ENCODE measurements at regions not wholly inside any gene's neighbourhood (a gene's known extent, or its start where the extent isn't known, plus 50 kb on each side); places are given as distances from the start of the nearest gene placed in this dataset.
"Not testable (repeated sequence)": the region's sequence is repeated elsewhere in the genome, so short reads cannot be mapped to it uniquely, and the experiment has no call there.

DNA sequence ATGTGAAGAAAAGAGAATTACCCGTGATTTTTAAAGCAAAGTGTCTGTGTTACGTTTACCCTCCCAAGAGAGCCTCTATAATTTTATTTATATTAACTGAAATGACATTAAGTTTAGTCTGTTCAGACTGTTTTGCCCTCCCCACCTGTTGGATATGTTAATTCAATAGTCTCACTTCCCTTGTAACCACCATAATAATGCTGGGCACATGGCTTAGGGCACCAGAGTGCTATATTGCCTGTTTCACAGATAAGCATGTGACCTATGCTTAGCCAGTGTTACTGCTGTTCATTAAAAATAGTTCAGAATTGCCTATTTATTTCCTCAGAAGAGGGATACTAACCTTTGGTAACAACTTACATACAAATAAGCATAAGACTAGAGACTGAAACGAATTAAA is 446.2 kb downstream of the FAT4 start:
- no peak for DNase-seq

DNA sequence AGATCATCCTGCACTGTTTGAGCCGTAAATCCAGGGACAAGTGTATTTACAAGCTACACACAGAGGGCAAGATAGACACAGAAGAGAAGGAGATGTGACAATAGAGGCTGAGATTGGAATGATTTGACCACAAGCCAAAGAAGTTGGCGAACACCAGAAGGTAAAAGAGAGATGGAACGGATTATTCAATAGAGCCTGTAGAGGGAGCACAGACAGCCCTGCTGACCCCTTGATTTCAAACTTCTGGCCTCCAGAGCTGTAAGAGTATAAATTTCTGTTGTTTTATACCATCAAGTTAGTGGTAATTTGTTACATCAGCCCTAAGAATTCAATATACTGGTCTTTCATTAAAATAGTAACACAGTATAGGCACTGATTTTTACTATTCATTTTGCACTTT is 447.8 kb downstream of the FAT4 start:
- DNase-seq, result no peak

DNA sequence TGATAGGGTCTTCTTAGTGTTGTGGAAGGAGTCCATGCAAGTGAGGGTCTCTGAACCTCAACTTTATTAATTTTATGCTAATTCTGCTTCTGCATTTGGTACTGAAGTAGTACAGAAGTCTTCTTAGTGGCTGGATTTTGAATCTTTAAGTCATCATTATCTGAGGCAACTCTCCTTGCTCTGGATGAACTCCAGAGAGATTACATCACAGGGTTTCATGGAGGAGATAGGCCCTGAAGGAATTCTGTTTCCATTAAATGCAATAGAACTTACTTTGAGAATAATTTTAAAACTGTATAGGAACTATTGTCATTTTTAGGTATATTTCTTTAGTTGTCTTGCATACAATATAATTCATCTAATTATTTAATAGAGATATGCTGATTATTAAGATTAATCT is 451.2 kb downstream of the FAT4 start:
- DNase-seq, result no peak

DNA sequence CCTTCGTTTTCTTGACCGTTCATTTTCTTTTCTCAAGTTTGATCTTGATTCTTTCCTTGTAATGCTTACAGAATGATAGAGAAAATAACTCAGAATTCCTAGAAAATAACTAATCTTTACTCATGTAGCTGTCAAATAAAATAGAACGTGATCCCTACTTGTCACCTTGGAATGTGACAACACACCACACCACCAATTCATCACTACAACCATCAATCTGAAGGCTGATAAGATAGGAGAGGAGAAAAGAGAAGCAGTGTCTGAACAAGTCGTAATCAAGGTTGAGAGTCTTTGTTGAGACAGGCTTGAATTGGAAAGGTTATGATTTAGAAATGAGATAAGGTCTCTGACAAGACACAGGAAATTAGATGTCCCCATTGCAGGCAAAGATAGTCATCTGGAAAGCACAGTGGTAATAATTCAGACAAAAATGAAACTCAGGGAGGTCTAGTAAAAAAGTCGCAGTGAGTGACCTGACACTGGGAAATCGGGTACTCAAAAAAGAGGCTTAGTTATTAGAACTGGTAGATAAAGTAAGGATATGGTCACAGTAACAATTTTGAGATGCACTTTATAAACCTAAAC is 456.2 kb downstream of the FAT4 start:
- DNase-seq, result no peak

DNA sequence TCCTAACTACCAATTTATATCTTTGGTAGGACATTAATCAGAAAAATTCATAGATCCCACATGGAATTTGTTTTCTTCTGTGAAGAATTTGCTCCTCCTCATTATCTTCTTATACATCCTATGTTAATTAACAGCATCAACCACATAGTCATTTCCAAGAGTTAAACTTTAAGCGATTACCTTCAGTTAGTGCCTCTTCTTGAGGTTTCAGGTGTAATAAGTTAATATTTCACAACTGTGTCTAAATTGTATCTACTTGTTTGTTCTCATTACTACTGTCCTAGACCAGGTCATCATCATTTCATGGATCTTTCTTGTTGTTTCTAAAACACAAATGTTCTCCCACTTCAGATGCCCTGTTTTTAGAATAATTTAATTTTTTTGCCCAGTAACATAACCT is 457.9 kb downstream of the FAT4 start:
- no peak for DNase-seq

DNA sequence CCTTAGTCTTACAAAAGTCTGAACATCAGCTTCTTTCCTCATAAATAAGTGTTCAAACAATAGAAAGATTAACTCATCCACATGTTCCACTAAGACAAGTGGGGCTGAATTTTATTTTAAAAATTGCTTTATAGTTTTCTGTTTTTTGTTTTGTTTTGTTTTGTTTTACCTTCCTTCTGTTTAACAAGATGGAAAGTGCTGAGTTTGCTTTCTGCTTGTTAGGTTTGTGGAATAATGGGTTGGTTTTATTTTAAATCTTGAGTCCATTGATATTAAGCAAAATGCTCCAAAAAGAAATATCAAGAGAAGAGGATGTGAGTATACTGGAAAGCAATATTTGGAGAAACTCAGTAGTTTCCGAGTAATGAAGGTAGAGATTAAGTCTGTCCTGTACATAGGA is 458.7 kb downstream of the FAT4 start:
- no peak for DNase-seq

DNA sequence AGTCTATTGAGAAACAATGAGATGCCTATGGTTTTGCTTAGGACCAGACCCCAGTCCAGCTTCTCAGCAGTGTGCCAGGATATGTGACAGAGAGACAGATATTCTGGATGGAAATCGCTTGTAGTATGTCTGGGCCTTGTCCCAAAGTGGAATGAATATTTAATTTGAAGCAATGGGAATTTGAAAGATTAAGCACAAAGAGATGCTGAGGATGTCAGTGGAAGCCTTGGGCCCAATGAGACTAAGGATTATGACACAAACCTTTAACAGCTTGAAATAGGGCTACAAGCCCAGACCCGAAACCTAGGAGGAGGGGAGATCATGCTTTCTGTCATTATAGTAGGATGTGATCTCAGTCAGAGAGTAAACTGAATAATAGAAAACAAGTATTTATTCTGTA is 459.2 kb downstream of the FAT4 start:
- DNase-seq, result no peak

DNA sequence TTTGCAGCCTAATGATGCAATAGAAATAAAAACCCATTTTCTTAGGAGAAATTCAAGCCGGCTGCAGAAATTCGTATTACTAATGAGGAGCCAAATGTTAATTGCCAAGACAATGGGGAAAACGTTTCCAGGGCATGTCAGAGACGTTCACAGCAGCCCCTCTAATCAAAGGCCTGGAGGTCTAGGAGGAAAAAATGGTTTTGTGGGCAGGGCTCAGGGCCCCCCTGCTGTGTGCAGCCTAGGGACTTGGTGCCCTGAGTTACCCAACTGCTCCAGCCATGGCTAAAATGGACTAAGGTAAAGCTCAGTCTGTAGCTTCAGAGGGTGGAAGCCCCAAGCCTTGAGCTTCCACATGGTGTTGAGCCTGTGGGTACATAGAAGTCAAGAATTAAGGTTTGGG is 461.4 kb downstream of the FAT4 start:
- DNase-seq, result no peak

DNA sequence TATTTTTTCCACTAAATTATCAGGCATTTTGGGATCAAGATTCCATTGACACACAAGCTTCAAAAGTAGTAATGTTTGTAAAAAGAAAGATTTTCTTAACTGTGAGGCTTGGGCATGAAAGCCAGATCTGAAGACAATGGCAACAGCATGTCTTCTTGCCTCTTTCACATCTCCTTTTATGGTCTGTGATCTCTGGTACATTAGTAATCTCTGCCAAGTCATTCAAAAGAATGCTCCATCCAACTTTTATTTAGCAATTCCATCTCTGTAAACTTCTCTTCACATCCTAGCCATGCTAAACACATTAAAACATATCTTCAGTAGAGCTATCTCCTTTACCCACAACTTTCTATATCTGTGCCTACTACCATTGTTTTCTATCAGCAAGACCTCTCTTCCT is 465.4 kb downstream of the FAT4 start:
- DNase-seq, result no peak

DNA sequence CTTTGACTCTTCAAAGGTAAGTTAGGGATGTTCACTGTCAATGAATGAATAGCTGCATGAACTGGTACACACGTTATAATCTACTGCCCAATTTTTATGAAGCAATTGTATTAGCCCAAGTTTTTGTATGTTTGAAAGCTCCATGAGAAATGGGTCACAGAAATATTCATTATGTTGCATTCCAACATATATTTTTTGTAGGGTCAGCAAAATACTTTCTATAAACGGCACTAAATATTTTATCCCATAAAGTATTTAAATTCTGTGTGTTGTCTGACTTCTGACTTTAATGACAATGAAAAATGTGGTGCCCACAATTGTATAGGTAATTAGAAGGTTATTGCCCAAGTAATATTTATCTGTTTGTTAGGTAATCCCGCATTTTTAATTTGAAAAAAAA is 466.0 kb downstream of the FAT4 start:
- DNase-seq, result no peak

DNA sequence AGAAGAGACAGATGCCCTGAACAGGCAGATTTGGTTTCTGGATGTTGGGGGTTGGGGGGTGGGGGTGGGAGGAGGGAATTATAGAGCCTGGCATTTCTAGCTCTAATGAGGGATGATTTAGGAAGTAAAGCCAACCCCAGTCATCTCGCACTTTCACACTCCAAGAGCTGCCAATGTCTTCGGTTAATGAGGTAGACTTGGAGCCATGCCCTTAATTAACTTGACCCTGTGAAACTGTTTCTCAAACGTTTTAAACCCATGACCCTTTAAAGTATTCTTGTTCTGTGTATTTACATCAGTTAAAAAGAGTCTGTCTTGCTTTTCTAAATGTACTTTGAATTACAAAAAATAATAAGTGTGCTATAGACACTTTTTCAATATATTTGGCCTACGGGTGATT is 466.9 kb downstream of the FAT4 start:
- DNase-seq, result no peak

DNA sequence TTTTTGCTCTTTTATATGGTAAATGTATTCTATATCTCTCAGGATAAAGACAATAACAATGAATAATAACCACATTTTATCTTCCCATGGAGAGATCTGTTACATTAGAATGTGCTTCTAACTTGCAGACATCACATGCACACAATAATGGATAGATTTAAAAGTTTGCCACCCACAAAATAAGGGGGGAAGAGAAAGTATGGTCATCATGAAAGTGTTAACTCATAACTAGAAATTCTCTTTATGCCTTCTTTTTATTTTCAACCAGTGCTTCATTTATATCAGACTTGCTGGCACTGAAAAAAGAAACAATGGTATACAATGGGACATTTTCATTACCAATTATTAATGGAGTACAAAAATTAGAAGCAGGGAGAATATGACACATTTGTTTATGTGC is 470.0 kb downstream of the FAT4 start:
- no peak for DNase-seq

DNA sequence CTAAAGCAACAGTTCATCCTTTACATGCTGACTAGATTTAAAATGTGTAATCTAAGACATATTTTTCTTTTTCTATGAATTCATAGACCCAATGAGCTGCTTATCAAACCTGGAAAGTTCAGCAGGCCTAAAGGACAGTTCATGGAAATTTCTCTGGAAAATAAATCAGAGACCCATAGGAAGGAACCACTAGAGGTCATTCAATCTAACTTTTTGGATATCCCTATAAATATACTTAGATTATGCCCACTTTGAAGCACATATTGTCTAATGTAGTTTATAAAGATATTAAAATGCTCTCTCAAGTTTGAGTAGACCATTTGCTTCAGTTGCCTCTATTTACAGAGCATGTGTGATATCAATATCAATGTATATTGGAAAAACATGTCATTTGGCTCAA is 473.0 kb downstream of the FAT4 start:
- no peak for DNase-seq

DNA sequence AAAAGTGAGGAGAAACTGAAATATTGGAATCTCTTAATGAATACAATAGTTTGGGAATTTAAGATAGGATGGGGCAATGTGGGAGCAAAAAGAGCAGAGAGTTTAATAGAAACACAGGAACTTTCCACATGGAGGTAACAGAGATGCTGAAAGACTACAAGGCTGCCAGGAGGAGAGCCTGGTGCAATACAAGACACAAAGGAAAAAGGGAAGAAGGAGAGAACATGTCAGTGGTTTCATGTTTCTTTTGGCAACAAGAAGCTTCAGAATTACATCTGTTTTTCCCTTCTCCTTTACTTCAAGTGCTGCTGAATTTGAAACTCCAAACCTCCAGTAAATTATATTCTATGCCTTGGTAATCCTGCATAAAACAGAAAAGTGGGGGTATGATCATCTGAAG is 474.3 kb downstream of the FAT4 start:
- DNase-seq, result no peak

DNA sequence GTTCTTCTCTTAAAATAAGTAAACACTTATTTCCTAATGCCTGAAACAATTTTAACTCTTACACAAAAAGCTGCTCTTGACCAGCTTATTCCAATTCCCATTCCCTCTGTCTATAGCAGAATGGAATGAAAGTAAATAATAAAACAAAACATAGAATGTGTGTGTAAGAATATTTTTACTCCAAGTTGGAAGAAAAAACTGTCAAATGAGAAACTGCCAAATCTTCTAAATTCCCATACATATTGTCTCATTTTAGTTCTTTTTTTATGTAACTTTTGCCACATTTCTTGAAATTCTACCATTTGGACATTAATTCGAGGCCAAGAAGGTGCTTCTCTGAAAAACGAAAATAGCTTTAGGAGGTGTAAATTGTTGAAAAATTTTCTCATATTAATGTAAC is 477.1 kb downstream of the FAT4 start:
- DNase-seq, result no peak

DNA sequence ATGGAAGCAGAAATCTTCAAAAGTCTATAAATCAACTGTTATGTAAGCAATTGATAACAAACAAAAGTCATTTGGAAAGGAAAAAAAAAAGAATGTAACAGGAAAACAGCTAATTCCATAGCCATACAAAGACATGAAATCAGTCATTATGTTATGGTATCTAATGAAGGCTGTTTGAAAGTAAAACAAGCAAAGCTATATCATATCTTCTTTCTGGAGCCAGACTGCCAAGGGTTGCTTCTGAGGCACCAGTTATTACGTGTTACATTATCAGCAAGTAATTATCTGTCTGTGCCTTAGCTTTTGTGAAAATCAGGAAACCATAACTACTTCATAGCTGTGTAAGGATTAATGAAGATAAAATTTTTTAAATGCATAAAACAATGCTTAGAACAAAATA is 480.2 kb downstream of the FAT4 start:
- DNase-seq, result no peak

DNA sequence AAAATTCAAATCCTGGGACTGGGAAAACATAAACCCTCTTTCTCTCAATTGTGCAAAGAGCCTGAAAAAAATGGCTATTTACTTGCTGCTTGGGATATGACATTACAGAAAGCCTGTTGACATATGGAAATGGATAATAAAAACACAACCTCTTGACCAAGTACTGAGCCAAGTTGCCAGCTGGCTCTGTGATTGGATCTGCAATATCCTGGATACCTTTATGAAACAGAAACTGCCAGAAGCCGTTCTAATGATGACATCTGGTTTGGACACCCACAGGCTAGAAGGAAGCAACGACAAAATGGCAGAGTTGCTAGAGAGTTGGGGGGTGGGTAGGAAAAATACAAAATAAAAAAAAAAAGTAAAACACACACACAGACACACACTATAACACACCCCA is 481.4 kb downstream of the FAT4 start:
- no peak for DNase-seq

DNA sequence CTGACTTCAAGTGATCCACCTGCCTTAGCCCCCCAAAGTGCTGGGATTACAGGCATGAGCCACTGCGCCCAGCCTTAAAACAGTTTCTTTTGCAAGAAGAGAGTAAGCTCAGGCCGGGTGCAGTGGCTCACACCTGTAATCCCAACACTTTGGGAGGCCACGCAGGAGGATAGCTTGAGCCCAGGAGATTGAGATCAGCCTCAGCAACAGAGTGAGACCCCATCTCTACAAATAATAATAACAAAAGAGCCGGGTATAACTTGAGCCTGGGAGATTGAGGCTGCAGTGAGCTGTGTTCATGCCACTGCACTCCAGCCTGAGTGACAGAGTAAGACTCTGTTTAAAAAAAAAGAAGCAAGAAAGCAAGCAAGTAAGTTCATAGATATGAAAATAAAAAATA is 482.9 kb downstream of the FAT4 start:
- not testable (repeated sequence) for DNase-seq

DNA sequence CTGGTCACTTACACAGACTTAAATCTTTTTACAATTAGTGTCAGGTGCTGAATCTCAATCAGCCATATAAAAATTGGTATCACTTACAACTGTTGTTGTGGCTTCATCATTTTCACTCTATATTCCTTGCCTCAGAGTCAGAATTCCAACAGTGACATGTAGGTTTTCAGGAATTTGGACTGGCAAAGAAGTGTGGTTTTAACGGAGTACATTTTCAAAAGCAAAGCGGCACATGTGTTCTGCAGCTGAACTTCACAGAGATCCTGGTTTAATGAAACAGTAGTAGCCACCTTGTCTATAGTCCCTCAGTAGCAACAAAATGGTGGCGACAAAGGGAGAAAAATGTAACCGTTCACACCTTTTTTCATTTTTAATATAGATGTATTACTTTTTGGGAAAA is 486.6 kb downstream of the FAT4 start:
- DNase-seq, result no peak

DNA sequence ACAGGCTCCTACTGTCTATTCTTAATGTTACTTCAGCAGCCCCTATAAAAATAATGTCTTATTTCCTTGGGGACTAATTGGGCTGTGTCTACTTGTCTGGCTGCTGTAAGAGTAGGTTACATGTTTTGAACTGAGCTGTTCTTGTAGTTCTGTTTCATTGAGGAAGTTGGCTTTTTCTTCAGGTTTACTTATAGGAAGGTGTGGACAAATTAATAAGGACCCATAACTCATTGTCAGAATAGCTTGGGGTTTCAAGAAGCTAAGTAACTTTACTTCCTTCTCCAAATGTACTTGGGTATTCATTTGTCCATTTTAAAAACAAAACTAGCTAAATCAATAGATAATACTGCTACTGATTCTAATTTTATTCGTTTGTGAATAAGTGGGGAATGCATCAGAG is 487.2 kb downstream of the FAT4 start:
- DNase-seq, result no peak

DNA sequence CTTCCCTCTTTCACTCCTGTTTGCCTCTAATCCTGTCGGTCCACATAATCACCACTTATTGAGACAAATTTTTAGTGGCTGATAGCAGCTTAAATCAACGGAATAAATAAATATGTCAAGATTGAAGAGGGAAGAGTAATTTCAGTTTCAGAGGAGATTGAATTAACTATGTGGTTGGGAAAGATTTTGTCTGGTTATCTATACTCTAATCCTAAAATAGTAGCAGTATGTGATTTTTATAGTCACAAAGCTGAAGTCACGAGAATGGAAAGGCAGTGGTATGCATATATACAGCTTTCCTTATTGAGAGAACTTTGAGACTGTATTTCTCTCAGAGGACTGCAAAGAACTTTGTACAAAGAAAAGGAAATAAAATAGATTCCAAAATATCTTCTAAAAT is 493.3 kb downstream of the FAT4 start:
- no peak for DNase-seq

DNA sequence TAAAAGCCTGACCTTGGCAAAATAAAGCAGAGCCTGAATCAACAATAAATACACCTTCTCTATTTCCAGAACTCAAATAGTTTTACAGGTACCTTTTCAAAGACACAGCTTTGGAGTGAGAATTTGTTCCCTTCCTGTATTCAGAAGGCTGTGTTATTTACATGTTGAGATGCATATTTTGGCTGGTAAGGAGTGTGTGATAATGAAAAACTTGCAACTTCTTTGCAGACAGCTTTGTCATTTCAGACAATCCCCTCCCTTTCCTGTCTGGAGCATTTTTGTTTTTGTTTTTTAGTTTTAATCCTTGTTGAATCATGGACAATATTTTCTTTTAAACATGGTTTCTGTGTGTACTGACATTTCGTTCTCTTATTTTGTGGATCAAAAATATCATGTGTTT is 493.8 kb downstream of the FAT4 start:
- no peak for DNase-seq

DNA sequence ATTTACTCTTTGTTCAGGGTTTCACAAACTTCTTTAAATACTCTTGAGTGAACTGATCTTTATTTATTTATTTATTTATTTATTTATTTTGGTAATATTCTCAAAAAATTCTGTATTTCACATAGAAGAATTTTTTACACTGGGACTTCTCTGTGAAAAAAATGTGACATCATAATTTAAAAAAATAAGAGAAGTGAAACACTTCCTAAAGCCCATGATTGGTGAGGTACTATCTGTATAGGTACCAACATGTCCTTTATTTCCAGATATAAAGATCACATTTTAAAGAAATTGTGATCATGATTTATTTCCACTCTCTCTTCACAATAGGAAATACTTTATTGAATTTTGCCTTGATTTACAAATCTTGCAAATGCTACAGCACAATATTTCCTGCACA is 497.1 kb downstream of the FAT4 start:
- no peak for DNase-seq

DNA sequence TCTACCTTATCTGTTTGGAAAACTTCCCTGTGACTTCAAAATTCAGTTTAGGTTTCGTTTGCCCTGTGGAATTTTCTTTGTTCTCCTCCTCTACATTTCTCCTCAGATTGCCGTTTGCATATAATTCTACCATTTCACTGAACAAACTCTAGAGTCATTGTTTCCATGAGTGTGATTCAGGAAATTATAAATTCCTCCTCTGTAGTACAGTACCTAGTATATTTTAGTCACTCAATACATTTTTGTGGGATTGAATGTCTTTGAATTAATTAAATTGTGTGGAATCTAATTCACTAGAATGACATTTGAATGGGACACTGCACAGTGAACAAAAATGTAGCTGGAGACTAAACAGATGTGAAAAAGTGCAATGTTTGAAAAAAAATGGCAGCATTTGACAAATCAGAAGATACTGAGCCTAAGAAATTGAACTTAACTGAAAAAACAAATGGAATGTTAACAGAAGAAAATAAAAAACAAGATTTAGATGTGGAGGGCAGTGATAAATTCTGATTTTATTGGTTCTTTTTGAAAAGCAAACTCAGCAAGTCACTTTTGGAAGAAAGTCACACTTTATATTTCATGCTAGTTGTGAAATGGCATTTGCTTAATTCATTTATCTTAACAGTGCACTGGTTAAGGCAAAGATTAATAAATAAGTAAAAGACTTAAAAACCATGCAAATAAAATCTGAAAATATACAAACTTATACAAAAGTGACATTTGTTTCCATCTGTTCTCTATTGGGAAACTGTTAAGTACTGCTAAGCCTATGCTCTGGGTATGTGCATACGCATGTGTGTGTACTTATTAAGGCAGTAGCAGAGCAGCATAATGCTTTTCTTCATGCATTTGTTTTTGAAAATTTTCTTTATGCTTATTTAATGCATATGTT is 512.3 kb downstream of the FAT4 start:
- no peak for DNase-seq

DNA sequence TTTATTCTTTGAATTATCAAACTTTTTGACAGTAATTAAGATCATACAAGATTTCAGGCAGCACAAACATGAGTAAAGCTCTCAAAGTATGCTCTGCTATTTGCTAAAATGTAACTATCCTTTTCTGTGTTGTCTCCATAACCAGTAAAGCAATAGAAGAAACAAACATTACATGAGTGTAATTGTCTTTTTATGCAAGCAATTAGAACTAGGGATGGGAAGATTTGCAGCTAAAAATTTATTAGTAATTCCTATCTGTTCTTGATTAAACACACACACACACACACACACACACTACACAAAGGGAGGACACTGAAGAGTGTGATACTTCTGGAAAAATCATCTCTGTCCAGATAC is 512.9 kb downstream of the FAT4 start:
- DNase-seq, result no peak
